OCI-M1 (cell line): ENCODE measurements at regions not wholly inside any gene's neighbourhood (a gene's known extent, or its start where the extent isn't known, plus 50 kb on each side); places are given as distances from the start of the nearest gene placed in this dataset.
"Not testable (repeated sequence)": the region's sequence is repeated elsewhere in the genome, so short reads cannot be mapped to it uniquely, and the experiment has no call there.

Experiments used
- DNase-seq: peaks from one replicate; lab custom pipeline; 2025; lab: John Stamatoyannopoulos, UW

GRCh38 chr5:2008851-2009629 lies 126.3 kb upstream of the IRX4 start:
- no peak for DNase-seq

- DNase-seq = no peak
Observed at GRCh38 chr5:2007878-2008501, 125.3 kb upstream of the IRX4 start.

- no peak for DNase-seq
Observed at GRCh38 chr5:2007496-2007877, 124.8 kb upstream of the IRX4 start.

- DNase-seq = no peak
Observed at GRCh38 chr5:2006971-2007291, 124.2 kb upstream of the IRX4 start.

GRCh38 chr5:2006193-2006970 lies 123.7 kb upstream of the IRX4 start:
- no peak for DNase-seq

GRCh38 chr5:2005101-2006041 lies 122.6 kb upstream of the IRX4 start:
- no peak for DNase-seq

GRCh38 chr5:2003690-2004365 lies 121.1 kb upstream of the IRX4 start:
- no peak for DNase-seq

- no peak for DNase-seq
Observed at GRCh38 chr5:2003206-2003605, 120.5 kb upstream of the IRX4 start.

GRCh38 chr5:2001300-2001699 lies 118.6 kb upstream of the IRX4 start:
- no peak for DNase-seq

GRCh38 chr5:2000591-2000990 lies 117.9 kb upstream of the IRX4 start:
- DNase-seq = no peak

GRCh38 chr5:1999794-2000193 lies 117.1 kb upstream of the IRX4 start:
- DNase-seq = no peak

- DNase-seq = no peak
Observed at GRCh38 chr5:1998716-1999317, 116.1 kb upstream of the IRX4 start.

- DNase-seq = no peak
Observed at GRCh38 chr5:1998348-1998669, 115.6 kb upstream of the IRX4 start.

- no peak for DNase-seq
Observed at GRCh38 chr5:1997640-1998347, 115.1 kb upstream of the IRX4 start.

- DNase-seq = no peak
Observed at GRCh38 chr5:1995491-1995890, 112.8 kb upstream of the IRX4 start.

GRCh38 chr5:1987471-1987870 lies 104.7 kb upstream of the IRX4 start:
- DNase-seq = no peak

GRCh38 chr5:1985781-1986180 lies 103.1 kb upstream of the IRX4 start:
- DNase-seq = no peak

GRCh38 chr5:1983919-1984695 lies 101.4 kb upstream of the IRX4 start:
- no peak for DNase-seq

- DNase-seq = no peak
Observed at GRCh38 chr5:1983401-1983800, 100.7 kb upstream of the IRX4 start.

- not testable (repeated sequence) for DNase-seq
Observed at GRCh38 chr5:1982561-1982960, 99.8 kb upstream of the IRX4 start.
